DND-41 (cell line): ENCODE measurements at regions not wholly inside any gene's neighbourhood (a gene's known extent, or its start where the extent isn't known, plus 50 kb on each side); places are given as distances from the start of the nearest gene placed in this dataset.

Experiments
- EZH2 ChIP-seq: IDR thresholded peaks from 3 replicates; pipeline ENCODE4 v1.6.1; 2012; ENCODE audit warnings: borderline replicate concordance, low read depth, mild to moderate bottlenecking, moderate library complexity, low read length, inconsistent platforms; ENCODE audit not compliant: severe bottlenecking
- TF ChIP-seq, protein P1 (sequence below): IDR thresholded peaks from 2 replicates; pipeline ENCODE4 v1.5.1; 2012; ENCODE audit warnings: borderline replicate concordance, low read length, moderate library complexity, mild to moderate bottlenecking; ENCODE audit not compliant: poor library complexity, severe bottlenecking; ENCODE audit errors: extremely low read depth

GRCh38 chr4:146053891-146054290 is 115.3 kb upstream of the ZNF827 start:
- TF ChIP-seq, protein P1, sequence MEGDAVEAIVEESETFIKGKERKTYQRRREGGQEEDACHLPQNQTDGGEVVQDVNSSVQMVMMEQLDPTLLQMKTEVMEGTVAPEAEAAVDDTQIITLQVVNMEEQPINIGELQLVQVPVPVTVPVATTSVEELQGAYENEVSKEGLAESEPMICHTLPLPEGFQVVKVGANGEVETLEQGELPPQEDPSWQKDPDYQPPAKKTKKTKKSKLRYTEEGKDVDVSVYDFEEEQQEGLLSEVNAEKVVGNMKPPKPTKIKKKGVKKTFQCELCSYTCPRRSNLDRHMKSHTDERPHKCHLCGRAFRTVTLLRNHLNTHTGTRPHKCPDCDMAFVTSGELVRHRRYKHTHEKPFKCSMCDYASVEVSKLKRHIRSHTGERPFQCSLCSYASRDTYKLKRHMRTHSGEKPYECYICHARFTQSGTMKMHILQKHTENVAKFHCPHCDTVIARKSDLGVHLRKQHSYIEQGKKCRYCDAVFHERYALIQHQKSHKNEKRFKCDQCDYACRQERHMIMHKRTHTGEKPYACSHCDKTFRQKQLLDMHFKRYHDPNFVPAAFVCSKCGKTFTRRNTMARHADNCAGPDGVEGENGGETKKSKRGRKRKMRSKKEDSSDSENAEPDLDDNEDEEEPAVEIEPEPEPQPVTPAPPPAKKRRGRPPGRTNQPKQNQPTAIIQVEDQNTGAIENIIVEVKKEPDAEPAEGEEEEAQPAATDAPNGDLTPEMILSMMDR: no peak
- TF ChIP-seq EZH2: no peak
